HPDE6-E6E7 (cell line): ENCODE measurements at regions not wholly inside any gene's neighbourhood (a gene's known extent, or its start where the extent isn't known, plus 50 kb on each side); places are given as distances from the start of the nearest gene placed in this dataset.
"Not testable (repeated sequence)": the region's sequence is repeated elsewhere in the genome, so short reads cannot be mapped to it uniquely, and the experiment has no call there.

Experiments used
- DNase-seq: peaks from one replicate; pipeline ENCODE4 v3.0.0; 2011; ENCODE audit warnings: missing footprints; ENCODE audit errors: extremely low spot score

GRCh38 chr5:1588071-1588694, 64.4 kb upstream of the LPCAT1 start:
- not testable (repeated sequence) for DNase-seq

- DNase-seq, result not testable (repeated sequence)
These were observed 59.5 kb upstream of the LPCAT1 start for GRCh38 chr5:1583081-1583875.

GRCh38 chr5:1579389-1579788, 55.6 kb upstream of the LPCAT1 start:
- DNase-seq, result not testable (repeated sequence)

- DNase-seq, result not testable (repeated sequence)
These were observed 53.1 kb upstream of the LPCAT1 start for GRCh38 chr5:1576851-1577250.

- not testable (repeated sequence) for DNase-seq
These were observed 52.4 kb upstream of the LPCAT1 start for GRCh38 chr5:1575991-1576714.

GRCh38 chr5:1575491-1575890, 51.7 kb upstream of the LPCAT1 start:
- DNase-seq, result not testable (repeated sequence)

GRCh38 chr5:1574023-1574318, 50.2 kb upstream of the LPCAT1 start:
- not testable (repeated sequence) for DNase-seq

GRCh38 chr5:1573217-1574022, 49.7 kb upstream of the LPCAT1 start:
- not testable (repeated sequence) for DNase-seq
